NK-92 treated with Interleukin-12 subunit alpha and Interleukin-12 subunit beta, amount 100 ng/mL, for 24 hours (cell line): ENCODE measurements at regions not wholly inside any gene's neighbourhood (a gene's known extent, or its start where the extent isn't known, plus 50 kb on each side); places are given as distances from the start of the nearest gene placed in this dataset.

Experiments
- DNase-seq: peaks from one replicate; lab custom pipeline; 2025; lab: John Stamatoyannopoulos, UW

- no peak for DNase-seq
Observed at GRCh38 chr9:81250041-81250440, 439.3 kb downstream of the TLE1 start.

- DNase-seq, result no peak
Observed at GRCh38 chr9:81245254-81245956, 443.9 kb downstream of the TLE1 start.

GRCh38 chr9:81244631-81245030 lies 444.7 kb downstream of the TLE1 start:
- DNase-seq, result no peak

- no peak for DNase-seq
Observed at GRCh38 chr9:81242866-81243265, 446.5 kb downstream of the TLE1 start.

- no peak for DNase-seq
Observed at GRCh38 chr9:81239388-81239787, 450.0 kb downstream of the TLE1 start.

- no peak for DNase-seq
Observed at GRCh38 chr9:81237565-81238231, 451.6 kb downstream of the TLE1 start.

- DNase-seq, result no peak
Observed at GRCh38 chr9:81234924-81235610, 454.3 kb downstream of the TLE1 start.

- no peak for DNase-seq
Observed at GRCh38 chr9:81231011-81231410, 458.3 kb downstream of the TLE1 start.

- no peak for DNase-seq
Observed at GRCh38 chr9:81227507-81228245, 461.7 kb downstream of the TLE1 start.

GRCh38 chr9:81225596-81225995 lies 463.8 kb downstream of the TLE1 start:
- DNase-seq, result no peak

GRCh38 chr9:81224166-81225081 lies 464.9 kb downstream of the TLE1 start:
- DNase-seq, result no peak

- no peak for DNase-seq
Observed at GRCh38 chr9:81214975-81215374, 474.4 kb downstream of the TLE1 start.

- no peak for DNase-seq
Observed at GRCh38 chr9:81213456-81213855, 475.9 kb downstream of the TLE1 start.

- DNase-seq, result no peak
Observed at GRCh38 chr9:81211741-81212140, 477.6 kb downstream of the TLE1 start.

- DNase-seq, result no peak
Observed at GRCh38 chr9:81207651-81208050, 481.7 kb downstream of the TLE1 start.

GRCh38 chr9:81202292-81202691 lies 487.1 kb downstream of the TLE1 start:
- no peak for DNase-seq

- DNase-seq, result no peak
Observed at GRCh38 chr9:81195206-81195605, 494.1 kb downstream of the TLE1 start.

- DNase-seq, result no peak
Observed at GRCh38 chr9:81193362-81194339, 495.7 kb downstream of the TLE1 start.

- no peak for DNase-seq
Observed at GRCh38 chr9:81191222-81191621, 498.1 kb downstream of the TLE1 start.

- no peak for DNase-seq
Observed at GRCh38 chr9:81190659-81191058, 498.7 kb downstream of the TLE1 start.
